ENCODE measurements at regions not wholly inside any gene's neighbourhood (a gene's known extent, or its start where the extent isn't known, plus 50 kb on each side); places are given as distances from the start of the nearest gene placed in this dataset.
"Not testable (repeated sequence)": the region's sequence is repeated elsewhere in the genome, so short reads cannot be mapped to it uniquely, and the experiment has no call there.

GRCh38 chr3:155995525-155996370 lies 124.6 kb upstream of the KCNAB1 start:
- no peak overlapping the region for H3K4me3 ChIP-seq (ENCODE audit: low read length)
- H3K27me3 Mint-ChIP-seq, result peaks cover 10% of the 10 kb centered on the region in 2 donors
- peak in 1 of 5 donors; percentile 1 for DNase-seq
- H3K4me3 Mint-ChIP-seq, result no peak overlapping the region
- CTCF ChIA-PET, result no interaction called here
- no peak overlapping the region for H3K27ac ChIP-seq (ENCODE audit: low read depth, low read length)
- peaks cover 0 to 15% (median 2%) of the 10 kb centered on the region in 5 donors for H3K9me3 Mint-ChIP-seq
- peaks cover 0 to 5% (median 0%) of the 10 kb centered on the region in 3 donors for H3K36me3 Mint-ChIP-seq
- no peaks in the 10 kb centered on the region for H3K4me1 Mint-ChIP-seq
- H3K27me3 ChIP-seq (ENCODE audit: insufficient read depth, low read length, poor library complexity, severe bottlenecking), result no peaks in the 10 kb centered on the region
- no peaks in the 10 kb centered on the region for H3K9me3 ChIP-seq (ENCODE audit: low read length)
- H3K27ac Mint-ChIP-seq, result no peak overlapping the region
- POLR2A ChIA-PET, result no interaction called here
- H3K36me3 ChIP-seq (ENCODE audit: insufficient read depth, low read length), result no peaks in the 10 kb centered on the region
- no peaks in the 10 kb centered on the region for H3K4me1 ChIP-seq (ENCODE audit: insufficient read depth, low read length)

- CTCF ChIA-PET, result no interaction called here
- no peak overlapping the region for H3K4me3 Mint-ChIP-seq
- peaks cover 0 to 5% (median 0%) of the 10 kb centered on the region in 3 donors for H3K36me3 Mint-ChIP-seq
Observed at GRCh38 chr3:155996882-155997281, 123.5 kb upstream of the KCNAB1 start.

GRCh38 chr3:155998173-155998572 lies 122.2 kb upstream of the KCNAB1 start:
- H3K4me1 Mint-ChIP-seq; H3K4me3 Mint-ChIP-seq; H3K27ac ChIP-seq (ENCODE audit: low read depth, low read length); H3K27ac Mint-ChIP-seq; H3K36me3 ChIP-seq (ENCODE audit: insufficient read depth, low read length); H3K36me3 Mint-ChIP-seq; H3K4me3 ChIP-seq (ENCODE audit: low read length); H3K27me3 ChIP-seq (ENCODE audit: insufficient read depth, low read length, poor library complexity, severe bottlenecking); CTCF ChIA-PET; H3K9me3 ChIP-seq (ENCODE audit: low read length); POLR2A ChIA-PET; DNase-seq; H3K4me1 ChIP-seq (ENCODE audit: insufficient read depth, low read length): not testable (repeated sequence)
- Mint-ChIP-seq H3K27me3 (peaks cover 10% of the 10 kb centered on the region in 2 donors), H3K9me3 (peaks cover 0 to 15% (median 2%) of the 10 kb centered on the region in 5 donors)

More at GRCh38 chr3:155996882-155997281, 123.5 kb upstream of the KCNAB1 start:
- Histone ChIP-seq H3K9me3 (ENCODE audit: low read length) (no peaks in the 10 kb centered on the region), H3K27ac (ENCODE audit: low read depth, low read length) (no peak overlapping the region), H3K4me3 (ENCODE audit: low read length) (no peak overlapping the region), H3K36me3 (ENCODE audit: insufficient read depth, low read length) (no peaks in the 10 kb centered on the region), H3K4me1 (ENCODE audit: insufficient read depth, low read length) (no peaks in the 10 kb centered on the region), H3K27me3 (ENCODE audit: insufficient read depth, low read length, poor library complexity, severe bottlenecking) (no peaks in the 10 kb centered on the region)
- no peak for DNase-seq
- no peaks in the 10 kb centered on the region for H3K4me1 Mint-ChIP-seq
- H3K9me3 Mint-ChIP-seq, result peaks cover 0 to 15% (median 2%) of the 10 kb centered on the region in 5 donors
- H3K27ac Mint-ChIP-seq, result no peak overlapping the region
- POLR2A ChIA-PET, result no interaction called here
- peaks cover 10% of the 10 kb centered on the region in 2 donors for H3K27me3 Mint-ChIP-seq

- CTCF ChIA-PET, result no interaction called here
- peaks cover 20 to 29% of the 10 kb centered on the region in 2 donors for H3K27me3 Mint-ChIP-seq
- no peaks in the 10 kb centered on the region for H3K4me1 ChIP-seq (ENCODE audit: insufficient read depth, low read length)
- DNase-seq, result no peak
- H3K27me3 ChIP-seq (ENCODE audit: insufficient read depth, low read length, poor library complexity, severe bottlenecking), result no peaks in the 10 kb centered on the region
- H3K9me3 Mint-ChIP-seq, result no peaks in the 10 kb centered on the region
- no peaks in the 10 kb centered on the region for H3K9me3 ChIP-seq (ENCODE audit: low read length)
- H3K27ac Mint-ChIP-seq, result no peak overlapping the region
- no peak overlapping the region for H3K4me3 ChIP-seq (ENCODE audit: low read length)
- H3K4me1 Mint-ChIP-seq, result no peaks in the 10 kb centered on the region
- H3K36me3 ChIP-seq (ENCODE audit: insufficient read depth, low read length), result no peaks in the 10 kb centered on the region
- POLR2A ChIA-PET, result no interaction called here
- no peak overlapping the region for H3K27ac ChIP-seq (ENCODE audit: low read depth, low read length)
- peaks cover 0 to 2% (median 0%) of the 10 kb centered on the region in 3 donors for H3K36me3 Mint-ChIP-seq
- H3K4me3 Mint-ChIP-seq, result no peak overlapping the region
Observed at GRCh38 chr3:156005736-156006135, 114.6 kb upstream of the KCNAB1 start.

- Mint-ChIP-seq H3K4me1 (no peaks in the 10 kb centered on the region), H3K36me3 (no peaks in the 10 kb centered on the region), H3K4me3 (no peak overlapping the region), H3K27me3 (peaks cover 12 to 32% of the 10 kb centered on the region in 2 donors), H3K27ac (no peak overlapping the region), H3K9me3 (no peaks in the 10 kb centered on the region)
- no peaks in the 10 kb centered on the region for H3K27me3 ChIP-seq (ENCODE audit: insufficient read depth, low read length, poor library complexity, severe bottlenecking)
- no peaks in the 10 kb centered on the region for H3K9me3 ChIP-seq (ENCODE audit: low read length)
- H3K36me3 ChIP-seq (ENCODE audit: insufficient read depth, low read length), result no peaks in the 10 kb centered on the region
- ChIA-PET CTCF (interaction anchor here (1.1 kb wide), 1 partner anchor 205 kb away, joined by 3 read pairs; the partner anchor contains the start of gene C3orf33), POLR2A (no interaction called here)
- no peak overlapping the region for H3K4me3 ChIP-seq (ENCODE audit: low read length)
- H3K4me1 ChIP-seq (ENCODE audit: insufficient read depth, low read length), result no peaks in the 10 kb centered on the region
- no peak overlapping the region for H3K27ac ChIP-seq (ENCODE audit: low read depth, low read length)
- DNase-seq, result no peak
Observed at GRCh38 chr3:156010829-156011228, 109.5 kb upstream of the KCNAB1 start.

GRCh38 chr3:156014489-156014888 lies 105.9 kb upstream of the KCNAB1 start:
- no peaks in the 10 kb centered on the region for H3K27me3 ChIP-seq (ENCODE audit: insufficient read depth, low read length, poor library complexity, severe bottlenecking)
- H3K27ac Mint-ChIP-seq, result no peak overlapping the region
- H3K36me3 Mint-ChIP-seq, result no peaks in the 10 kb centered on the region
- no peaks in the 10 kb centered on the region for H3K36me3 ChIP-seq (ENCODE audit: insufficient read depth, low read length)
- H3K4me3 ChIP-seq (ENCODE audit: low read length), result no peak overlapping the region
- H3K4me1 Mint-ChIP-seq, result no peaks in the 10 kb centered on the region
- no peaks in the 10 kb centered on the region for H3K9me3 ChIP-seq (ENCODE audit: low read length)
- no peak overlapping the region for H3K4me3 Mint-ChIP-seq
- DNase-seq, result no peak
- ChIA-PET CTCF (no interaction called here), POLR2A (no interaction called here)
- H3K9me3 Mint-ChIP-seq, result no peaks in the 10 kb centered on the region
- H3K4me1 ChIP-seq (ENCODE audit: insufficient read depth, low read length), result no peaks in the 10 kb centered on the region
- no peak overlapping the region for H3K27ac ChIP-seq (ENCODE audit: low read depth, low read length)
- H3K27me3 Mint-ChIP-seq, result peaks cover 1 to 14% of the 10 kb centered on the region in 2 donors

GRCh38 chr3:156016902-156017301 lies 103.5 kb upstream of the KCNAB1 start:
- no peaks in the 10 kb centered on the region for H3K36me3 ChIP-seq (ENCODE audit: insufficient read depth, low read length)
- Mint-ChIP-seq H3K4me3 (no peak overlapping the region), H3K27me3 (peaks cover 4 to 6% of the 10 kb centered on the region in 2 donors), H3K27ac (no peak overlapping the region), H3K4me1 (no peaks in the 10 kb centered on the region), H3K9me3 (no peaks in the 10 kb centered on the region), H3K36me3 (no peaks in the 10 kb centered on the region)
- no peaks in the 10 kb centered on the region for H3K4me1 ChIP-seq (ENCODE audit: insufficient read depth, low read length)
- ChIA-PET CTCF (interaction anchor here (1.6 kb wide), 1 partner anchor 20 kb away, joined by 3 read pairs; no protein-coding TSS in a partner anchor), POLR2A (no interaction called here)
- DNase-seq, result no peak
- H3K27ac ChIP-seq (ENCODE audit: low read depth, low read length), result no peak overlapping the region
- H3K27me3 ChIP-seq (ENCODE audit: insufficient read depth, low read length, poor library complexity, severe bottlenecking), result no peaks in the 10 kb centered on the region
- H3K9me3 ChIP-seq (ENCODE audit: low read length), result no peaks in the 10 kb centered on the region
- H3K4me3 ChIP-seq (ENCODE audit: low read length), result no peak overlapping the region

DNA sequence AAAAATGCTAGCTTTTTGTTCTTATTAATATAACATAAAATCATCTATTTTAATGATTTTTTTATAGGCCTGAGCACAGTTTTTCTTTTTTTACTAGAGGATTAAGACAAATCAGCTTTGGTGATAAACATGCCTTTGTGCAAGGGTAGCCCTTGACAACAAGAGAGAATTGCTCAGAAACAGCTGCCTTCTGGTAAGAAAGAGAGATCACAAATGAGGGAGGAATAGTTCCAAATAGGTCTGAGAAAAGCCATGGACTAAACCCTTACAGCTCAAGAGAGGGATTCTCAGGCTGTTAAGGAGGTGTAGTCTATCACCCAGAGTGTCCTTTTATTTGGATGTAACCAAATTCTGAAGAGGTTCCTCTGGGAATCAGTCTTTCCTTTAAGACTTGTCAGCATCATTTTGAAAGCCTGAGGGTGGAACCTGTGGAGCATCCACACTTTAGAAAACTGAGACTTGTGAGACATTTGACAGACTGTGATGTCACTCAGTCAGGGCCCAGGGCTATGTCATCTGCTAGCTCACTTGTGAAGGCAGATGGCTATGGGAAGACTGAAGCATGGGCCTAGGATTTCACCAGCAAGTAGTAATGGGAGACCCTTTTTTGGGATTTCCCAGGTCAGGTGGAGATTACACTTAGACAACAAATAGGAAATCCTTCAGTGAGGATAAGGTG lies 102.9 kb upstream of the KCNAB1 start:
- H3K27ac ChIP-seq (ENCODE audit: low read depth, low read length), result no peak overlapping the region
- H3K36me3 ChIP-seq (ENCODE audit: insufficient read depth, low read length), result no peaks in the 10 kb centered on the region
- H3K27me3 ChIP-seq (ENCODE audit: insufficient read depth, low read length, poor library complexity, severe bottlenecking), result no peaks in the 10 kb centered on the region
- Mint-ChIP-seq H3K9me3 (no peaks in the 10 kb centered on the region), H3K4me1 (no peaks in the 10 kb centered on the region), H3K4me3 (no peak overlapping the region), H3K36me3 (no peaks in the 10 kb centered on the region), H3K27me3 (peaks cover 1 to 4% of the 10 kb centered on the region in 2 donors), H3K27ac (no peak overlapping the region)
- H3K4me1 ChIP-seq (ENCODE audit: insufficient read depth, low read length), result no peaks in the 10 kb centered on the region
- CTCF ChIA-PET, result no interaction called here
- H3K9me3 ChIP-seq (ENCODE audit: low read length), result no peaks in the 10 kb centered on the region
- DNase-seq, result no peak
- no peak overlapping the region for H3K4me3 ChIP-seq (ENCODE audit: low read length)
- POLR2A ChIA-PET, result no interaction called here

All from CD8-positive, alpha-beta memory T cell (primary cell).